Pancreas (tissue), 10 donors: ENCODE measurements at regions not wholly inside any gene's neighbourhood (a gene's known extent, or its start where the extent isn't known, plus 50 kb on each side); places are given as distances from the start of the nearest gene placed in this dataset.

Experiments
- ATAC-seq, 4 donors: fragments of 200-7000 bp; cut with Tn5 transposase; one replicate each; pipeline versions ENCODE4 v1.8.0 to v1.9.1; 2020; ENCODE audit warnings: mild to moderate bottlenecking in 4 of 4, moderate library complexity in 4 of 4
- DNase-seq, 6 donors: peaks; one replicate each; pipeline ENCODE4 v3.0.0-alpha.2; 2020
- FAIRE-seq: peaks from 2 replicates; lab custom pipeline; 2012; peaks lifted over from hg19 to GRCh38; lab: Jason Lieb, UNC
- H3K27ac ChIP-seq, 4 donors: fragments of 200-600 bp; sonication (generic); 1 replicate in 3 of 4; 2 replicates in 1 of 4; pipeline versions ENCODE4 v1.5.0 to v1.8.0; 2020
- H3K27me3 ChIP-seq, 4 donors: fragments of 200-600 bp; one replicate each; pipeline ENCODE4 v1.8.0; 2021
- H3K36me3 ChIP-seq, 3 donors: fragments of 200-600 bp; sonication (generic) in 1 of 3; one replicate each; pipeline versions ENCODE4 v1.5.0 to v1.8.0; 2020 to 2021
- H3K4me1 ChIP-seq, 3 donors: fragments of 200-600 bp; one replicate each; pipeline ENCODE4 v1.8.0; 2021
- H3K4me3 ChIP-seq, 4 donors: fragments of 200-600 bp; sonication (generic) in 2 of 4; one replicate each; pipeline versions ENCODE4 v1.5.0 to v1.8.0; 2020 to 2021
- H3K9me3 ChIP-seq, 4 donors: fragments of 200-600 bp; one replicate each; pipeline ENCODE4 v1.8.0; 2021
- WGBS, 2 donors: extraction: QIAGEN DNeasy Blood & Tissue Kit; methylation state at CpG; one replicate each; pipeline ENCODE4 v1.1.7; 2013; 5-methylcytosine and 5-hydroxymethylcytosine counted together
- intact Hi-C, 3 donors: fragments of 100-400 bp; cut with DNase I; formaldehyde crosslinking; loops; one replicate each; pipeline versions ENCODE4 v1.11.1 to v1.14.2; 2022
- TF ChIP-seq, protein P1 (sequence below), 4 donors: fragments of 200-600 bp; sonication (generic) in 3 of 4; IDR thresholded peaks; one replicate each; pipeline versions ENCODE4 v1.5.0 to v1.8.0; 2021; ENCODE audit warnings: antibody characterized with exemption in 4 of 4
- donor health status: healthy with polysubstance abuse.
- donor health status: DM: no; HTN: no; CAD: no; lungs with moderate emphysema.
- donor health status: DM: no; HTN: no; CAD: no.
- donor health status: control.
- donor health status: control.
- donor health status: Bipolar disorder and iron deficiency.
- donor health status: DM: yes; HTN: yes; CAD: no.
- donor health status: DM: no; HTN: no; CAD: no.
- donor health status: DM: no; HTN: no; CAD: no.
- donor health status: DM: yes; HTN: yes; CAD: no.

DNA sequence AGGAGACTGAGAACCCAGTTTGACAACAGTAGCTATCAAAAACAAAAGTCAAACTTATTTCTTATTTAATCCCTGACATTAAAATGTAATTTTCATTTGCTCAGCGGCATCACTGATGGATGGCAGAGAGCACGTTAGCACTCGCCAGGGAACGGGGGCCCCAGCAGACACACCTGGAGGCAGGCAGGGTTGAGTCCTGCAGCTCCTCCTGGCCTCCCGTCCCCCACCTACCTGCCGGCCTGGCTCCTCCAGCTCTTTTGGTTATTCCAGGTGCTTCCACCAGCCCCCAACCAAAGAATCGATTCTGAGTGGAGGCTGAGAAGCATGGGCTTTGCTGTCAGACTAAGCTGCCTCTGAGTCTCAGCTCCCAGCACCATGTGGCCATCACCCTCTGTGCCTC is 113.6 kb downstream of the PHETA1 start:
- Histone ChIP-seq H3K36me3 (no peaks in the 10 kb centered on the region), H3K4me1 (no peaks in the 10 kb centered on the region), H3K27me3 (no peaks in the 10 kb centered on the region), H3K27ac (no peak overlapping the region), H3K9me3 (no peaks in the 10 kb centered on the region), H3K4me3 (no peak overlapping the region)
- no peak for DNase-seq
- ATAC-seq = no peak
- intact Hi-C loops = no loop called here
- no peak for FAIRE-seq
- TF ChIP-seq, protein P1, sequence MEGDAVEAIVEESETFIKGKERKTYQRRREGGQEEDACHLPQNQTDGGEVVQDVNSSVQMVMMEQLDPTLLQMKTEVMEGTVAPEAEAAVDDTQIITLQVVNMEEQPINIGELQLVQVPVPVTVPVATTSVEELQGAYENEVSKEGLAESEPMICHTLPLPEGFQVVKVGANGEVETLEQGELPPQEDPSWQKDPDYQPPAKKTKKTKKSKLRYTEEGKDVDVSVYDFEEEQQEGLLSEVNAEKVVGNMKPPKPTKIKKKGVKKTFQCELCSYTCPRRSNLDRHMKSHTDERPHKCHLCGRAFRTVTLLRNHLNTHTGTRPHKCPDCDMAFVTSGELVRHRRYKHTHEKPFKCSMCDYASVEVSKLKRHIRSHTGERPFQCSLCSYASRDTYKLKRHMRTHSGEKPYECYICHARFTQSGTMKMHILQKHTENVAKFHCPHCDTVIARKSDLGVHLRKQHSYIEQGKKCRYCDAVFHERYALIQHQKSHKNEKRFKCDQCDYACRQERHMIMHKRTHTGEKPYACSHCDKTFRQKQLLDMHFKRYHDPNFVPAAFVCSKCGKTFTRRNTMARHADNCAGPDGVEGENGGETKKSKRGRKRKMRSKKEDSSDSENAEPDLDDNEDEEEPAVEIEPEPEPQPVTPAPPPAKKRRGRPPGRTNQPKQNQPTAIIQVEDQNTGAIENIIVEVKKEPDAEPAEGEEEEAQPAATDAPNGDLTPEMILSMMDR (IDR thresholded peaks at IDR 0.05) = no peak
- 51 to 64% methylated on average over 7 of the region's 7 CpGs for WGBS, 2 donors

DNA sequence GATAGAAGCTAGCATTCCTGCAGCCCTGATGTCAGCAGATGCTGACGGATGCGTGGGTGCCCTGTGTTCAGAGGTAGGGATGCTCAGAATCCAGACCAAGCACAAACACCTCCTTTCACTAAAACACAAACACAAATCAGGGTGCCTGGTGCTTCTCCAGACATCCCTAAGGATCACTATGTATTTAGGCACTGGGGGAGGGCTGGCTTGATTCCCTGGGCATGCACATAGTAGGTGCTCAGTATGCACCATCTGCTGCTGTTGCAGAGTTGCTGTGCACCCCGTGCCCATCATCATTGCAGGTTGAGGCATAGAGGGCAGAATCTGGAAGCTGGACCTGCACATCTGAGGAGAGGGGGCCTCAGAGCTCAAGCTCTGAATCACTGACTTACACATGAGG is 114.8 kb downstream of the PHETA1 start:
- Histone ChIP-seq H3K36me3 (no peaks in the 10 kb centered on the region), H3K4me1 (no peaks in the 10 kb centered on the region), H3K9me3 (no peaks in the 10 kb centered on the region), H3K27ac (no peak overlapping the region), H3K27me3 (no peaks in the 10 kb centered on the region), H3K4me3 (no peak overlapping the region)
- ATAC-seq (no peak), DNase-seq (no peak), FAIRE-seq (no peak)
- intact Hi-C loops = no loop called here
- 49 to 56% methylated on average over 3 of the region's 3 CpGs for WGBS, 2 donors
- TF ChIP-seq, protein P1 (IDR thresholded peaks at IDR 0.05) = no peak

DNA sequence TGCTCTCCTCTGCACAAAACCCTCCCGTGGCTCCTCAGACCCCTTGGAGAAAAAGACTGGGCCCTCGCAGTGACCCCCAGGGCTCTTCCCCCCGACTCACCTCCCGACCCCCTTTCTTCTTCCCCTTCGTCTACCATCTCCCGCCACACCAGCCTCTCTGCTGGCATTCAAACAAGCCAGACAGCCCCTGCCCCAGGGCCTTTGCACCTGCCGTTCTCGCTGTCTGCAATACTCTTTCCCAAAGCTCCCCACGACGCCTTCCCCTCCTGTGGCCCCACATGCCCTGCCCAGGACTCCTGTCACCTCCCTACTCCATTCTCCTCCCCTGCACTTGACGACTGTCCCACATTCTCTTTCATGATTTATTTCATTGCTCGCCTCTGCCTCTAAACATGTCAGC is 115.7 kb downstream of the PHETA1 start:
- whole genome bisulfite sequencing, 2 donors = 69 to 78% methylated on average over 12 of the region's 12 CpGs
- no peak overlapping the region for H3K4me3 ChIP-seq
- no peaks in the 10 kb centered on the region for H3K9me3 ChIP-seq
- TF ChIP-seq, protein P1 (IDR thresholded peaks at IDR 0.05) = no peak
- no peaks in the 10 kb centered on the region for H3K27me3 ChIP-seq
- FAIRE-seq (no peak), ATAC-seq (no peak), DNase-seq (no peak)
- intact Hi-C loops = no loop called here
- no peak overlapping the region for H3K27ac ChIP-seq
- no peaks in the 10 kb centered on the region for H3K4me1 ChIP-seq
- no peaks in the 10 kb centered on the region for H3K36me3 ChIP-seq

DNA sequence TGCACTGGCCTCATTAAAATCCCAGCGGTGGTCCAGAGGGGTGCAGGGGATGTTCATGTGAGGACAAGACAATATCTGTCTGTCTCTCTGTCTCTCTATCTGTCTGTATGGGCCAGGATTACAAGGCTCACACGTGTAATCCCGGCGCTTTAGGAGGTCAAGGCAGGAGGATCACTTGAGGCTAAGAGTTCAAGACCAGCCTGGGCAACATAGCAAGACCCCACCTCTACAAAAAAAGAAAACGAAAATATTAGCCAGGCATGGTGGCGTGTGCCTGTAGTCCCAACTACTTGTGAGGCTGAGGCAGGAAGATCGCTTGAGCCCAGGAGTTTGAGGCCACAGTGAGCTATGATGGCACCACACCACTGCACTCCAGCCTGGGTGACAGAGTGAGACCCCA is 117.1 kb downstream of the PHETA1 start:
- WGBS, 2 donors = 78 to 82% methylated on average over 7 of the region's 7 CpGs
- H3K27ac ChIP-seq = no peak overlapping the region
- DNase-seq (no peak), FAIRE-seq (no peak), ATAC-seq (no peak)
- TF ChIP-seq, protein P1 (IDR thresholded peaks at IDR 0.05) = no peak
- H3K36me3 ChIP-seq = no peaks in the 10 kb centered on the region
- no peaks in the 10 kb centered on the region for H3K4me1 ChIP-seq
- H3K27me3 ChIP-seq = no peaks in the 10 kb centered on the region
- no peak overlapping the region for H3K4me3 ChIP-seq
- intact Hi-C loops = no loop called here
- H3K9me3 ChIP-seq = no peaks in the 10 kb centered on the region

DNA sequence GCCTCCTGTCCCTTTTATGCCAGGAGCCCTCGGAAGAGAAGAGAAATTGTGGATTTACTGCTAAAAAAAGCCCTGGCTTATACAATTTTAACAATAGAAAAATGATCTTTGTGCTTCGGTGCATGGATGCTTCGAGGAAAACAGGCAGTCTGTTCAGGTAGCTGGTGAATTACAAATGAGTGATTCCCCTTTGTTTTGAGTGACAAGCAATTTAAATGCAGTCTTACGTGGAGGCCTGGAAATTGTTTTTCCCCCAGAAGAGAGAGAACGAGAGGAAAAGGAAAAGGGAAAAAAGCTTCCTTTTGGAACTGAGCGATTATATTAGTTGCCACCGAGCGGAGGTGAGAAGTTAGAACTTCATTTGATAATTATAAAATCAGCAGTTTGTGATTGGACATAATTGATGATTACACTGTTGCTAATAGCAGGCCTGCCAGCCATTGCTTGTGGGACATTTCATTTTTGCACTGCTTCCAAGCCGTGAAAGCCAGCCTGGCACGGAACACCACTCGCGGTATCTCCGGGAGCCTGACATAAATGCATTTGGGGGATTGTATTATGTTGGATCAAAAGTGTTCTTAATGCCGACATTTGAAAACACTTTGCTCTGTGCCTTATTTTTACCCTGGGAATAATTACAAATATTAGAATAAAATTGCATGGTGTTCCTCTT is 117.7 kb downstream of the PHETA1 start:
- no peak for ATAC-seq
- no peak overlapping the region for H3K4me3 ChIP-seq
- no peaks in the 10 kb centered on the region for H3K27me3 ChIP-seq
- TF ChIP-seq, protein P1 (IDR thresholded peaks at IDR 0.05) = no peak
- no peak overlapping the region for H3K27ac ChIP-seq
- intact Hi-C loops = no loop called here
- FAIRE-seq = no peak
- H3K9me3 ChIP-seq = no peaks in the 10 kb centered on the region
- H3K4me1 ChIP-seq = no peaks in the 10 kb centered on the region
- WGBS, 2 donors = 70 to 74% methylated on average over 14 of the region's 14 CpGs
- no peaks in the 10 kb centered on the region for H3K36me3 ChIP-seq
- DNase-seq = no peak
